ENCODE measurements at regions not wholly inside any gene's neighbourhood (a gene's known extent, or its start where the extent isn't known, plus 50 kb on each side); places are given as distances from the start of the nearest gene placed in this dataset.
"Not testable (repeated sequence)": the region's sequence is repeated elsewhere in the genome, so short reads cannot be mapped to it uniquely, and the experiment has no call there.

DNA sequence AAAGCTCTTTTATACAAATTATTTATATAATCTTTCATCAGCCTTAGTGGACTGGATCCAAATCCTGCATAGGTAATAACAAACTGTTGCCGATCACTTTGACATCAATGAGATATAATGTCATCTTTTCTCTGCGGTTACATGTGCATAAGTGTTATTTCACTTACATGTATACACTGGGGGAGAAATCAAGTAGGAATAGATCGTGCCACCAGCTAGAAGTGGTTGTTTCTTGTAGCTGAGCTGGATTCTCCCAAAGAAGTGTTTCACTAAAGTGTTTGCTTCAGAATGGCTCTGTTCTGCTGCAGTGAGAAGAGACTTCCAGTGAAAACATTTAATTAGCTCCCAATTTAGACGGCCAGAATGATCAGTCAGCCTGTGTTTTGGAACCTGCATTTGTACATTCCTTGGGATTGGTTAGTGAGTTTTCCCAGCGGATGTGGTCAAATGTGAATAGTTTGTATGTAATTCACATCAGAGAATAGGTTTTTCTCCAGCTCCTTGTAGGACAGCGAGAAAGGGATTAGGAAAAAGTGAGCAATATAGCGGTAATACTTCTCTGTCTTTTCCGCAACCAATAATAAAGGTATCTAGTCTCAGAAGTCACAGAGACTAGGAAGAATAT is 163.1 kb upstream of the CCN2 start:
- Histone ChIP-seq H3K9ac (ENCODE audit: low read length) (no peak overlapping the region), H3K9me3 (ENCODE audit: low read length) (no peaks in the 10 kb centered on the region), H3K27ac (ENCODE audit: low read depth, low read length, poor library complexity, severe bottlenecking) (no peak overlapping the region), H4K20me1 (ENCODE audit: insufficient read depth, low read length) (no peaks in the 10 kb centered on the region), H3K9me2 (ENCODE audit: low read depth, low read length) (no peaks in the 10 kb centered on the region), H2AFZ (ENCODE audit: low read length) (no peak overlapping the region), H3K27me3 (ENCODE audit: insufficient read depth, low read length) (no peaks in the 10 kb centered on the region), H3K4me2 (ENCODE audit: low read length) (no peak overlapping the region), H3K4me3 (ENCODE audit: low read depth, low read length, poor library complexity, severe bottlenecking) (no peak overlapping the region), H3K36me3 (ENCODE audit: insufficient read depth, low read length) (no peaks in the 10 kb centered on the region), H3F3A (ENCODE audit: insufficient read depth, low read length) (no peaks in the 10 kb centered on the region), H3K4me1 (ENCODE audit: insufficient read depth, low read length, severe bottlenecking) (no peaks in the 10 kb centered on the region), H3K79me2 (ENCODE audit: insufficient read depth, low read length) (no peaks in the 10 kb centered on the region)
- TF ChIP-seq, protein P1, sequence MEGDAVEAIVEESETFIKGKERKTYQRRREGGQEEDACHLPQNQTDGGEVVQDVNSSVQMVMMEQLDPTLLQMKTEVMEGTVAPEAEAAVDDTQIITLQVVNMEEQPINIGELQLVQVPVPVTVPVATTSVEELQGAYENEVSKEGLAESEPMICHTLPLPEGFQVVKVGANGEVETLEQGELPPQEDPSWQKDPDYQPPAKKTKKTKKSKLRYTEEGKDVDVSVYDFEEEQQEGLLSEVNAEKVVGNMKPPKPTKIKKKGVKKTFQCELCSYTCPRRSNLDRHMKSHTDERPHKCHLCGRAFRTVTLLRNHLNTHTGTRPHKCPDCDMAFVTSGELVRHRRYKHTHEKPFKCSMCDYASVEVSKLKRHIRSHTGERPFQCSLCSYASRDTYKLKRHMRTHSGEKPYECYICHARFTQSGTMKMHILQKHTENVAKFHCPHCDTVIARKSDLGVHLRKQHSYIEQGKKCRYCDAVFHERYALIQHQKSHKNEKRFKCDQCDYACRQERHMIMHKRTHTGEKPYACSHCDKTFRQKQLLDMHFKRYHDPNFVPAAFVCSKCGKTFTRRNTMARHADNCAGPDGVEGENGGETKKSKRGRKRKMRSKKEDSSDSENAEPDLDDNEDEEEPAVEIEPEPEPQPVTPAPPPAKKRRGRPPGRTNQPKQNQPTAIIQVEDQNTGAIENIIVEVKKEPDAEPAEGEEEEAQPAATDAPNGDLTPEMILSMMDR (IDR thresholded peaks at IDR 0.05; ENCODE audit: low read length) = no peak
- TF ChIP-seq EZH2 (IDR thresholded peaks at IDR 0.05; ENCODE audit: borderline replicate concordance, low read length) = no peak

- not testable (repeated sequence) for H3K27ac ChIP-seq (ENCODE audit: low read depth, low read length, poor library complexity, severe bottlenecking); H3K9me3 ChIP-seq (ENCODE audit: low read length); H3K4me2 ChIP-seq (ENCODE audit: low read length); H3K27me3 ChIP-seq (ENCODE audit: insufficient read depth, low read length); H4K20me1 ChIP-seq (ENCODE audit: insufficient read depth, low read length); H3K9me2 ChIP-seq (ENCODE audit: low read depth, low read length); H3K36me3 ChIP-seq (ENCODE audit: insufficient read depth, low read length); H2AFZ ChIP-seq (ENCODE audit: low read length); H3K79me2 ChIP-seq (ENCODE audit: insufficient read depth, low read length); H3K4me3 ChIP-seq (ENCODE audit: low read depth, low read length, poor library complexity, severe bottlenecking); H3F3A ChIP-seq (ENCODE audit: insufficient read depth, low read length); H3K4me1 ChIP-seq (ENCODE audit: insufficient read depth, low read length, severe bottlenecking); H3K9ac ChIP-seq (ENCODE audit: low read length)
Observed at GRCh38 chr6:132109752-132110151, 158.6 kb upstream of the CCN2 start.

DNA sequence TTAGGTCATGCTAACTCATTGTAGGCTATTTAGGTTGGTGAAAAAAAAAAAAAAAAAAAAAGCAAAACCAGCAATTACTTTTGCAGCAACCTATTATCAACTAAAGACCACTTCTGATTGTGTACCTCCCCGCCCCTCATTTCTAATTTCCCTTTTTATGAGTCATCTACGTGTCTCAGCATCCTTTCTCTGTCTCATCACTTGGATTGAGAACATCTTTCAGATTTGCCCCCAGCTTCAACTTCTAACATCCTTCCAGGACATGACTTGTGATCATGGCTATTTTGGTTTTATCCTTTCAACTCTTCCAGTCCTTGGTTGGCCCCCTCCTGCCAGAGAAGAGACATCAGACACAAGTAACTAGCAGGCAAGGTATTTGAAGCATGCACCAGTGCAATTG is 156.7 kb upstream of the CCN2 start:
- H3F3A ChIP-seq (ENCODE audit: insufficient read depth, low read length) = no peaks in the 10 kb centered on the region

DNA sequence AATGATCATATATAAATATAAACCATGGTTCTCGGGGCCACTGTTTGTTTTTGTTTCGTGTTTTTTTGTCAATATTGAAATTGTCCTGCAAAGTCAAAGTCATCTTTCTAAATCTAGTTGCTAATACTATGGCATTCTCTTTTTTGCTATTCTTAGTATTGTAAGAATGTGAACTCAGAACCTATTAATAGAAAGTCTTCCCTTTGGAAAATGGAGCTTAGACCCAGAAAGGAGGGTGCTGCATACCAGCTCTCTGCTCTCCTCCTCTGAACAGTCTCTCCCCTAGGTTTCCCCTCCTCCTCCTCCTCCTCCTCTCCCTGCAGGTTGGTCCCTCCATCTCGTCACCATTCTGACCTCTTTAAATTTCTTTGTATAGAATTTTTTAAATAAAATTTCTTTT is 150.4 kb upstream of the CCN2 start:
- H3K36me3 ChIP-seq (ENCODE audit: insufficient read depth, low read length) = no peaks in the 10 kb centered on the region
- H3K4me3 ChIP-seq (ENCODE audit: low read depth, low read length, poor library complexity, severe bottlenecking) = no peak overlapping the region
- H3K9me3 ChIP-seq (ENCODE audit: low read length) = no peaks in the 10 kb centered on the region
- no peak overlapping the region for H3K27ac ChIP-seq (ENCODE audit: low read depth, low read length, poor library complexity, severe bottlenecking)
- H3K4me1 ChIP-seq (ENCODE audit: insufficient read depth, low read length, severe bottlenecking) = no peaks in the 10 kb centered on the region
- no peaks in the 10 kb centered on the region for H4K20me1 ChIP-seq (ENCODE audit: insufficient read depth, low read length)
- H3K9me2 ChIP-seq (ENCODE audit: low read depth, low read length) = no peaks in the 10 kb centered on the region
- TF ChIP-seq EZH2 (IDR thresholded peaks at IDR 0.05; ENCODE audit: borderline replicate concordance, low read length) = no peak
- TF ChIP-seq, protein P1 (IDR thresholded peaks at IDR 0.05; ENCODE audit: low read length) = no peak
- H3K79me2 ChIP-seq (ENCODE audit: insufficient read depth, low read length) = no peaks in the 10 kb centered on the region
- no peak overlapping the region for H2AFZ ChIP-seq (ENCODE audit: low read length)
- no peaks in the 10 kb centered on the region for H3K27me3 ChIP-seq (ENCODE audit: insufficient read depth, low read length)
- H3F3A ChIP-seq (ENCODE audit: insufficient read depth, low read length) = no peaks in the 10 kb centered on the region
- H3K4me2 ChIP-seq (ENCODE audit: low read length) = no peak overlapping the region
- H3K9ac ChIP-seq (ENCODE audit: low read length) = no peak overlapping the region

More for the DNA sequence above, 156.7 kb upstream of the CCN2 start:
- no peaks in the 10 kb centered on the region for H3K4me1 ChIP-seq (ENCODE audit: insufficient read depth, low read length, severe bottlenecking)
- no peak overlapping the region for H3K9ac ChIP-seq (ENCODE audit: low read length)
- H3K9me3 ChIP-seq (ENCODE audit: low read length) = no peaks in the 10 kb centered on the region
- H3K9me2 ChIP-seq (ENCODE audit: low read depth, low read length) = no peaks in the 10 kb centered on the region
- no peaks in the 10 kb centered on the region for H3K79me2 ChIP-seq (ENCODE audit: insufficient read depth, low read length)
- H2AFZ ChIP-seq (ENCODE audit: low read length) = no peak overlapping the region
- H3K4me2 ChIP-seq (ENCODE audit: low read length) = no peak overlapping the region
- H3K36me3 ChIP-seq (ENCODE audit: insufficient read depth, low read length) = no peaks in the 10 kb centered on the region
- H3K4me3 ChIP-seq (ENCODE audit: low read depth, low read length, poor library complexity, severe bottlenecking) = no peak overlapping the region
- no peak overlapping the region for H3K27ac ChIP-seq (ENCODE audit: low read depth, low read length, poor library complexity, severe bottlenecking)
- TF ChIP-seq, protein P1 (IDR thresholded peaks at IDR 0.05; ENCODE audit: low read length) = no peak
- no peak for TF ChIP-seq EZH2 (IDR thresholded peaks at IDR 0.05; ENCODE audit: borderline replicate concordance, low read length)
- H3K27me3 ChIP-seq (ENCODE audit: insufficient read depth, low read length) = no peaks in the 10 kb centered on the region
- H4K20me1 ChIP-seq (ENCODE audit: insufficient read depth, low read length) = no peaks in the 10 kb centered on the region
